VCaP (cell line): ENCODE measurements at regions not wholly inside any gene's neighbourhood (a gene's known extent, or its start where the extent isn't known, plus 50 kb on each side); places are given as distances from the start of the nearest gene placed in this dataset.
"Not testable (repeated sequence)": the region's sequence is repeated elsewhere in the genome, so short reads cannot be mapped to it uniquely, and the experiment has no call there.

Experiments used
- H3K27ac ChIP-seq: fragments of 450-650 bp; 2 replicates; pipeline ENCODE4 v1.5.1; 2017
- TF ChIP-seq, protein P1 (sequence below): fragments of 450-650 bp; conservative IDR thresholded peaks from 2 replicates; pipeline ENCODE4 v1.5.1; 2017; ENCODE audit warnings: mild to moderate bottlenecking, moderate library complexity

GRCh38 chr11:22082178-22082577, 110.7 kb upstream of the ANO5 start:
- no peak overlapping the region for H3K27ac ChIP-seq
- TF ChIP-seq, protein P1, sequence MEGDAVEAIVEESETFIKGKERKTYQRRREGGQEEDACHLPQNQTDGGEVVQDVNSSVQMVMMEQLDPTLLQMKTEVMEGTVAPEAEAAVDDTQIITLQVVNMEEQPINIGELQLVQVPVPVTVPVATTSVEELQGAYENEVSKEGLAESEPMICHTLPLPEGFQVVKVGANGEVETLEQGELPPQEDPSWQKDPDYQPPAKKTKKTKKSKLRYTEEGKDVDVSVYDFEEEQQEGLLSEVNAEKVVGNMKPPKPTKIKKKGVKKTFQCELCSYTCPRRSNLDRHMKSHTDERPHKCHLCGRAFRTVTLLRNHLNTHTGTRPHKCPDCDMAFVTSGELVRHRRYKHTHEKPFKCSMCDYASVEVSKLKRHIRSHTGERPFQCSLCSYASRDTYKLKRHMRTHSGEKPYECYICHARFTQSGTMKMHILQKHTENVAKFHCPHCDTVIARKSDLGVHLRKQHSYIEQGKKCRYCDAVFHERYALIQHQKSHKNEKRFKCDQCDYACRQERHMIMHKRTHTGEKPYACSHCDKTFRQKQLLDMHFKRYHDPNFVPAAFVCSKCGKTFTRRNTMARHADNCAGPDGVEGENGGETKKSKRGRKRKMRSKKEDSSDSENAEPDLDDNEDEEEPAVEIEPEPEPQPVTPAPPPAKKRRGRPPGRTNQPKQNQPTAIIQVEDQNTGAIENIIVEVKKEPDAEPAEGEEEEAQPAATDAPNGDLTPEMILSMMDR: no peak

DNA sequence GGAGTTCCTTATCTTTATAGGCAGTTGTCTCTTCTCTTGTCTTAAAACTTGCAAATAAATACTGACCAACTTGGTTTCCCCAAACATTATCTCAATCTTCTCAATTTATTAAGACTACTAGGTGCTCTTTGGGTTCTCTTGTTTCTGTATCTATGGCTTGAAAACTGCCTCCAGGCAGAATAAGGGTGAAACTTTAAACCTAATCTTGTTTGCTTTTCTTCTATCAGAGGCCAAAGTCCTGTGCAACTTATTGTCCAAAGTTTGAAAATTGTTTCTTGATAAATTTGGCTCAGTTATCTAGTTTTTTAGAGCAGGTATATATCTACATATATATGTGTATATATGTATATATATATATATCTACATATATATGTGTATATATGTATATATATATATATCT, 110.1 kb upstream of the ANO5 start:
- TF ChIP-seq, protein P1: no peak
- H3K27ac ChIP-seq: no peak overlapping the region

DNA sequence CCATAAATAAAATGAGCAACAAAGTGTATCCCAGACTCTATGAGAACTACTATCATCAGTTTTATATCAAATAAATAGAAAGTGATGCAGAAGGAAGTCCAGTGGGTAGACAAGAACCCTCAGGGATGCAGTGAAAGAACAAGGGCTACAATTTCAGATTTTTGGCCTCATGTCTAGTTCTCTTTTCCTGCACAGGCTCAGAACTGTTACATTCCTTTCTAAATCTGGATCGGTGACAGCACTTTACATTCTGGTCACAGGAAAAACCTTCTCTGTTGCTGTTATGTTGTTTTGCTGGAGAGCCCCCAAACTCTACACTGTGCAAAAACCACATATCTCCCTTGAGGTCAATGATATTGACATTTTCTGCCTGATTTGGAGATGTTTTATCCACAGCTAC, 108.8 kb upstream of the ANO5 start:
- TF ChIP-seq, protein P1: no peak
- H3K27ac ChIP-seq: no peak overlapping the region

- TF ChIP-seq, protein P1: no peak
- H3K27ac ChIP-seq: no peak overlapping the region
These were observed 108.3 kb upstream of the ANO5 start for GRCh38 chr11:22084564-22084963.

GRCh38 chr11:22089609-22090008, 103.3 kb upstream of the ANO5 start:
- TF ChIP-seq, protein P1: no peak

GRCh38 chr11:22106566-22106965, 86.3 kb upstream of the ANO5 start:
- no peak overlapping the region for H3K27ac ChIP-seq
- TF ChIP-seq, protein P1: no peak

More at GRCh38 chr11:22089609-22090008, 103.3 kb upstream of the ANO5 start:
- H3K27ac ChIP-seq: no peak overlapping the region

- TF ChIP-seq, protein P1: no peak
These were observed 77.3 kb upstream of the ANO5 start for GRCh38 chr11:22115470-22116029.

DNA sequence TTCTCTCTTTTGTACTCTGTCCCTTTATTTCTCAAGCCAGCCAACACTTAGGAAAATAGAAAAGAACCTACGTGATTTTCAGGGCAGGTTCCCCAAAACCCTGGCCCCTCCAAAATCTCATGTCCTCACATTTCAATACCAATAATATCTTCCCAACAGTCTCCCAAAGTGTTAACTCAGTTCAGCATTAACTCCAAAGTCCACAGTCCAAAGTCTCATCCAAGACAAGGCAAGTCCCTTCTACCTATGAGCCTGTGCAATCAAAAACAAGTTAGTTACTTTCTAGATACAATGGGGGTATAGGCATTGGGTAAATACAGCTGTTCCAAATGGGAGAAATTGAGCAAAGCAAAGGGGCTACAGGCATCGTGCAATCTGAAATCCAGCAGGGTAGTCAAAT, 64.9 kb upstream of the ANO5 start:
- H3K27ac ChIP-seq: not testable (repeated sequence)

More at GRCh38 chr11:22115470-22116029, 77.3 kb upstream of the ANO5 start:
- H3K27ac ChIP-seq: no peak overlapping the region
